ENCODE measurements at regions not wholly inside any gene's neighbourhood (a gene's known extent, or its start where the extent isn't known, plus 50 kb on each side); places are given as distances from the start of the nearest gene placed in this dataset.

DNA sequence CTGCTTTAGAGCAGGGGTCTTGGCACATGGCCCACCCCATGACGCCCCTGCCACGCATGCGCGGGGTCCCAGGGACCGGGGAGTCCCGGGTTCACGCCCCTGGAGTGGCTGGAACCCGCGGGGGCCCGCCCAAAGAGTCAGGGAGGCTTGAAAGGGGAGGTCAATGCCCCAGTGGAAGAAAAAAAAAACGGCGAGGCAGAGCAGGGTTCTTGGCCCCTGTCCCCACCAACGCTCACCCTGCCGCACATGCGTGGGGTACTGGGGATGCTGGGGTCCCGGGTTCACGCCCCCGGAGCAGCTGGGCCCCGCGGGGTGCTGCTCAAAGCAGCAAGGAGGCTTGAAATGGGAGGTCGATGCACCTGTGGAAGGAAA lies 319.1 kb downstream of the ALG10 start:
- TF ChIP-seq SUZ12 (IDR thresholded peaks at IDR 0.05; ENCODE audit: unreplicated experiment) = no peak
- TF ChIP-seq CBFB (IDR thresholded peaks at IDR 0.05; ENCODE audit: low read depth) = no peak
- no peak for TF ChIP-seq ZSCAN29 (IDR thresholded peaks at IDR 0.05)
- TF ChIP-seq RAD51 (IDR thresholded peaks at IDR 0.05) = no peak
- TF ChIP-seq CREM (IDR thresholded peaks at IDR 0.05; ENCODE audit: low read depth) = no peak
- TF ChIP-seq, protein P1, sequence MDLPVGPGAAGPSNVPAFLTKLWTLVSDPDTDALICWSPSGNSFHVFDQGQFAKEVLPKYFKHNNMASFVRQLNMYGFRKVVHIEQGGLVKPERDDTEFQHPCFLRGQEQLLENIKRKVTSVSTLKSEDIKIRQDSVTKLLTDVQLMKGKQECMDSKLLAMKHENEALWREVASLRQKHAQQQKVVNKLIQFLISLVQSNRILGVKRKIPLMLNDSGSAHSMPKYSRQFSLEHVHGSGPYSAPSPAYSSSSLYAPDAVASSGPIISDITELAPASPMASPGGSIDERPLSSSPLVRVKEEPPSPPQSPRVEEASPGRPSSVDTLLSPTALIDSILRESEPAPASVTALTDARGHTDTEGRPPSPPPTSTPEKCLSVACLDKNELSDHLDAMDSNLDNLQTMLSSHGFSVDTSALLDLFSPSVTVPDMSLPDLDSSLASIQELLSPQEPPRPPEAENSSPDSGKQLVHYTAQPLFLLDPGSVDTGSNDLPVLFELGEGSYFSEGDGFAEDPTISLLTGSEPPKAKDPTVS (IDR thresholded peaks at IDR 0.05; ENCODE audit: low read depth, low read length) = no peak
- no peak for TF ChIP-seq EZH2 (IDR thresholded peaks at IDR 0.05; ENCODE audit: borderline replicate concordance, control insufficient read depth, low read depth, low read length)
- TF ChIP-seq SMARCA5 (IDR thresholded peaks at IDR 0.05) = no peak
- TF ChIP-seq CHD1 (IDR thresholded peaks at IDR 0.05; ENCODE audit: low read depth, low read length) = no peak
- no peak for TF ChIP-seq IRF4 (IDR thresholded peaks at IDR 0.05; ENCODE audit: low read depth, low read length)
- no peak for TF ChIP-seq POLR2AphosphoS2 (IDR thresholded peaks at IDR 0.05; ENCODE audit: low read depth, low read length)
- no peak for TF ChIP-seq RB1 (IDR thresholded peaks at IDR 0.05; ENCODE audit: borderline replicate concordance)
- DNase-seq (ENCODE audit: low read depth, low spot score) = no peak
- Histone ChIP-seq H3K9ac (ENCODE audit: control insufficient read depth, insufficient read depth, low read length) (no peak overlapping the region), H3K27ac (ENCODE audit: control insufficient read depth, insufficient read depth) (no peak overlapping the region), H3K79me2 (ENCODE audit: control insufficient read depth, insufficient read depth, low read length) (no peaks in the 10 kb centered on the region), H4K20me1 (ENCODE audit: control insufficient read depth, insufficient read depth) (no peaks in the 10 kb centered on the region), H2AFZ (ENCODE audit: control insufficient read depth, low read depth, low read length) (no peak overlapping the region), H3K4me2 (ENCODE audit: control insufficient read depth, insufficient read depth) (no peak overlapping the region), H3K4me1 (ENCODE audit: control insufficient read depth, insufficient read depth, low read length) (no peaks in the 10 kb centered on the region), H3K36me3 (ENCODE audit: control insufficient read depth in 2 of 2, insufficient read depth in 2 of 2, low read length in 1 of 2) (no peaks in the 10 kb centered on the region), H3K9me3 (replicated peaks; ENCODE audit: control insufficient read depth, insufficient read depth, low read length) (no peaks in the 10 kb centered on the region; the same call in 2 of the 3 replicates), H3K27me3 (replicated peaks in 1 of 2; ENCODE audit: control insufficient read depth in 2 of 2, insufficient read depth in 2 of 2, low read length in 1 of 2) (no peaks in the 10 kb centered on the region), H3K4me3 (no peak overlapping the region)
- WGBS (ENCODE audit: insufficient coverage, insufficient replicate concordance, low lambda C conversion rate, missing lambda C conversion rate) = 16% methylated on average over 10 of the region's 21 CpGs
- RAD21 ChIA-PET (ENCODE audit: unreplicated experiment) = no interaction called here
- SMC1A ChIA-PET (ENCODE audit: uncharacterized antibody, unreplicated experiment) = no interaction called here
- POLR2A ChIA-PET = no interaction called here
- BruUV-seq (replicated peaks) = no TSS peak
- no peak for ATAC-seq
- in situ Hi-C loops (cut with MboI) = no loop called here
- FAIRE-seq = no peak
- intact Hi-C loops (cut with micrococcal nuclease; ENCODE audit: unreplicated experiment) = no loop called here
- CTCF ChIA-PET = no interaction called here
